GM20000 (cell line): ENCODE measurements at regions not wholly inside any gene's neighbourhood (a gene's known extent, or its start where the extent isn't known, plus 50 kb on each side); places are given as distances from the start of the nearest gene placed in this dataset.

Experiments
- DNase-seq: peaks from one replicate; pipeline ENCODE4 v3.0.0; 2012; ENCODE audit warnings: low spot score
- CTCF ChIP-seq: IDR thresholded peaks from 2 replicates; pipeline ENCODE4 v1.5.1; 2012; ENCODE audit warnings: mild to moderate bottlenecking, control low read depth; ENCODE audit errors: extremely low read depth, missing control alignments

- no peak for DNase-seq
- TF ChIP-seq CTCF: no peak
Observed at GRCh38 chr17:55668312-55668920, 54.2 kb downstream of the TMEM100 start.

GRCh38 chr17:55666806-55667205 is 55.9 kb downstream of the TMEM100 start:
- no peak for TF ChIP-seq CTCF
- no peak for DNase-seq

- peak; percentile 12 for DNase-seq
- TF ChIP-seq CTCF: no peak
Observed at GRCh38 chr17:55664287-55664686, 58.4 kb downstream of the TMEM100 start.

GRCh38 chr17:55663400-55663799 is 59.3 kb downstream of the TMEM100 start:
- no peak for DNase-seq
- TF ChIP-seq CTCF: no peak

GRCh38 chr17:55661963-55662834 is 60.5 kb downstream of the TMEM100 start:
- no peak for TF ChIP-seq CTCF
- no peak for DNase-seq

GRCh38 chr17:55661256-55661758 is 61.4 kb downstream of the TMEM100 start:
- no peak for TF ChIP-seq CTCF
- DNase-seq: no peak

GRCh38 chr17:55660178-55660886 is 62.3 kb downstream of the TMEM100 start:
- no peak for DNase-seq
- TF ChIP-seq CTCF: no peak
